ENCODE measurements at regions not wholly inside any gene's neighbourhood (a gene's known extent, or its start where the extent isn't known, plus 50 kb on each side); places are given as distances from the start of the nearest gene placed in this dataset.

DNA sequence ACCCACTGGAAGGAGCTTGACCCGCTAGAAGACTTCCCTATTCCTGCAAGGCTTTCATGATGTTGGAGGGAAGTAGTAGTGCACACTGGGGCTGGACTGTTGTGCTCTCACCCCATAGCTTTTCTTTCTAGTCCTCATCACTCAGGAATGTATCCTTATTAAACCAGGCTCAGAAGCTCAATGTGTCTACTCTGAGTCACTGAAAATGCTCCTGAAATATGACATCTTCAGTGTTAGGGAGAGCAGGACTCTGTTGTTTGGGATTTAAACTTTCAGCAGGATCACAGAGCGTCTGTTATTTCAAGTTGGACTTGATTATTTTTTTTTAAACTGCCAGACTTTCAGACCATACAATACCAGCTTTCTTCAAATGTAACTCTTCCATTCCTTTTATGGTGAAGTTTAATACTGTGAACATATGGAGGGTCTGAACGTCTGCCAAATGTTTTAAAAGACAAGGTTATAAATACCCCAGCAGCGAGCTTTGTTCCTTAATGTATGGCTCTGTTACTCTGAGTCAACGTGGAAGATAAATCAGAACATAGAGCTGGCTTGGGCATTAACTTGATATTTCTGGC lies 257.5 kb downstream of the CDH11 start:
- TF ChIP-seq, protein P1, sequence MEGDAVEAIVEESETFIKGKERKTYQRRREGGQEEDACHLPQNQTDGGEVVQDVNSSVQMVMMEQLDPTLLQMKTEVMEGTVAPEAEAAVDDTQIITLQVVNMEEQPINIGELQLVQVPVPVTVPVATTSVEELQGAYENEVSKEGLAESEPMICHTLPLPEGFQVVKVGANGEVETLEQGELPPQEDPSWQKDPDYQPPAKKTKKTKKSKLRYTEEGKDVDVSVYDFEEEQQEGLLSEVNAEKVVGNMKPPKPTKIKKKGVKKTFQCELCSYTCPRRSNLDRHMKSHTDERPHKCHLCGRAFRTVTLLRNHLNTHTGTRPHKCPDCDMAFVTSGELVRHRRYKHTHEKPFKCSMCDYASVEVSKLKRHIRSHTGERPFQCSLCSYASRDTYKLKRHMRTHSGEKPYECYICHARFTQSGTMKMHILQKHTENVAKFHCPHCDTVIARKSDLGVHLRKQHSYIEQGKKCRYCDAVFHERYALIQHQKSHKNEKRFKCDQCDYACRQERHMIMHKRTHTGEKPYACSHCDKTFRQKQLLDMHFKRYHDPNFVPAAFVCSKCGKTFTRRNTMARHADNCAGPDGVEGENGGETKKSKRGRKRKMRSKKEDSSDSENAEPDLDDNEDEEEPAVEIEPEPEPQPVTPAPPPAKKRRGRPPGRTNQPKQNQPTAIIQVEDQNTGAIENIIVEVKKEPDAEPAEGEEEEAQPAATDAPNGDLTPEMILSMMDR (IDR thresholded peaks at IDR 0.05): no peak
- no peak for TF ChIP-seq POLR2A (IDR thresholded peaks at IDR 0.05)
